ENCODE measurements at regions not wholly inside any gene's neighbourhood (a gene's known extent, or its start where the extent isn't known, plus 50 kb on each side); places are given as distances from the start of the nearest gene placed in this dataset.

- Histone ChIP-seq H3K27me3 (ENCODE audit: control insufficient read depth in 2 of 2, insufficient read depth in 2 of 2, low read length in 2 of 2) (no peaks in the 10 kb centered on the region), H3K36me3 (ENCODE audit: control insufficient read depth in 2 of 2, extremely low read depth in 1 of 2, insufficient read depth in 2 of 2, low read length in 2 of 2) (no peaks in the 10 kb centered on the region), H3K79me2 (ENCODE audit: control insufficient read depth, insufficient read depth, low read length) (no peaks in the 10 kb centered on the region), H3K4me3 (replicated peaks in 1 of 3; ENCODE audit: insufficient read depth in 1 of 3, low read depth in 1 of 3, low read length in 3 of 3) (peak overlapping the region; percentile 36 to 55 (median 46)), H3K9me1 (replicated peaks; ENCODE audit: control insufficient read depth, extremely low read depth, insufficient read depth, low read length) (no peaks in the 10 kb centered on the region), H3K9ac (replicated peaks; ENCODE audit: extremely low read depth, insufficient read depth, low read length) (peak overlapping the region; percentile 38), H3K9me3 (replicated peaks; ENCODE audit: control insufficient read depth, insufficient read depth, low read length) (no peaks in the 10 kb centered on the region), H3K4me1 (ENCODE audit: control insufficient read depth, extremely low read depth, insufficient read depth, low read length) (peaks cover 4% of the 10 kb centered on the region), H3K27ac (ENCODE audit: insufficient read depth, low read depth, low read length) (no peak overlapping the region), H2AFZ (ENCODE audit: low read depth, low read length) (peak overlapping the region; percentile 89), H4K20me1 (replicated peaks; ENCODE audit: control insufficient read depth, extremely low read depth, insufficient read depth, low read length) (no peaks in the 10 kb centered on the region), H3K4me2 (ENCODE audit: insufficient read depth, low read length) (peak overlapping the region; percentile 82)
- FAIRE-seq (peak; percentile 49), DNase-seq (ENCODE audit: low read depth, low spot score) (peak; percentile 10)
- BruUV-seq (replicated peaks) = no TSS peak
- intact Hi-C loops (cut with micrococcal nuclease) (no loop called here), dilution Hi-C loops (cut with MboI; ENCODE audit: extremely low pct_ligation_motif_present, low sequenced_read_pairs) (no loop called here)
- ChIA-PET POLR2A (no interaction called here), CTCF (no interaction called here)
- TF ChIP-seq MAX (IDR thresholded peaks at IDR 0.05; ENCODE audit: insufficient read depth, insufficient read length) (no peak), POLR2A (IDR thresholded peaks at IDR 0.05; ENCODE audit: low read depth, low read length) (no peak), MYC (IDR thresholded peaks at IDR 0.05; ENCODE audit: low read depth, low read length) (no peak), JUN (IDR thresholded peaks at IDR 0.05; ENCODE audit: borderline replicate concordance, insufficient read depth, insufficient read length, low read depth) (no peak), EZH2 (IDR thresholded peaks at IDR 0.05; ENCODE audit: borderline replicate concordance, low read depth, low read length, severe bottlenecking) (no peak), CTCF (IDR thresholded peaks at IDR 0.05; ENCODE audit: extremely low read depth in 1 of 2, insufficient read depth in 1 of 2, low read depth in 1 of 2, low read length in 2 of 2) (no peak), GATA2 (IDR thresholded peaks at IDR 0.05; ENCODE audit: insufficient read depth, insufficient read length, low read depth, low read length) (no peak), FOS (IDR thresholded peaks at IDR 0.05; ENCODE audit: borderline replicate concordance, insufficient read depth, low read length) (no peak), POLR2AphosphoS5 (IDR thresholded peaks at IDR 0.05; ENCODE audit: insufficient read depth, low read depth, low read length) (no peak)
Measured at GRCh38 chr20:63101781-63102720, 95.3 kb upstream of the BHLHE23 start.
